ENCODE measurements at regions not wholly inside any gene's neighbourhood (a gene's known extent, or its start where the extent isn't known, plus 50 kb on each side); places are given as distances from the start of the nearest gene placed in this dataset.
"Not testable (repeated sequence)": the region's sequence is repeated elsewhere in the genome, so short reads cannot be mapped to it uniquely, and the experiment has no call there.

DNA sequence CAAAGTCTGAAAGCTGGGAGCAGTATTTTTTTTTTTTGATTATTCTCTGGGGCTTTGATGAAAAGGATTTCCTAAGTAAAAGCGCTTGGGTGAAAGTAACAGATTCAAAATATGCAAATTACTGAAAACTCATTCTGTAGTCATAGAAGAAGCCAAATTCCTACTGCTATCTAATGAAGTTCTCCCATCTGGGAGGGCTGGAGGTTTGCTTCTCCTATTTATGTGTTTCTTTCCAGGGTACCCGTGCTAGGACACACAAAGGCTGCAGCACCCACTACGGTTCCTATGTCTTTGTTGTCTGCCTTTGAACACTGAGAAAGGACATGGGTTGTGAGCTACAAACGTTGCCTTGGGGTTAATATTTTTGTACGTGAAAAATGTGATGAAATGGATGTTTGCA lies 324.7 kb upstream of the KAZN start:
- H3K79me2 ChIP-seq (ENCODE audit: low read length) = no peaks in the 10 kb centered on the region
- no peaks in the 10 kb centered on the region for H3F3A ChIP-seq (ENCODE audit: low read length, unreplicated experiment)
- H3K9ac ChIP-seq (ENCODE audit: low read length) = no peak overlapping the region
- intact Hi-C loops (cut with micrococcal nuclease) = no loop called here
- H3K27ac ChIP-seq (ENCODE audit: low read length) = no peak overlapping the region
- no peaks in the 10 kb centered on the region for H3K9me3 ChIP-seq (ENCODE audit: low read length)
- H3K9me2 ChIP-seq (replicated peaks; ENCODE audit: low read length) = no peaks in the 10 kb centered on the region
- no peak overlapping the region for H3K4me3 ChIP-seq (ENCODE audit: low read length)
- H2AFZ ChIP-seq (ENCODE audit: low read length) = no peak overlapping the region
- ATAC-seq = no peak
- POLR2A ChIA-PET (ENCODE audit: unreplicated experiment) = no interaction called here
- DNase-seq = no peak
- BruUV-seq (replicated peaks) = no TSS peak
- no peaks in the 10 kb centered on the region for H4K20me1 ChIP-seq (ENCODE audit: low read length)
- CTCF ChIA-PET = no interaction called here
- H3K36me3 ChIP-seq (ENCODE audit: low read depth, low read length) = no peaks in the 10 kb centered on the region
- H3K27me3 ChIP-seq (ENCODE audit: low read length) = no peaks in the 10 kb centered on the region
- no peak overlapping the region for H3K4me2 ChIP-seq (ENCODE audit: low read length)
- TF ChIP-seq, protein P1, sequence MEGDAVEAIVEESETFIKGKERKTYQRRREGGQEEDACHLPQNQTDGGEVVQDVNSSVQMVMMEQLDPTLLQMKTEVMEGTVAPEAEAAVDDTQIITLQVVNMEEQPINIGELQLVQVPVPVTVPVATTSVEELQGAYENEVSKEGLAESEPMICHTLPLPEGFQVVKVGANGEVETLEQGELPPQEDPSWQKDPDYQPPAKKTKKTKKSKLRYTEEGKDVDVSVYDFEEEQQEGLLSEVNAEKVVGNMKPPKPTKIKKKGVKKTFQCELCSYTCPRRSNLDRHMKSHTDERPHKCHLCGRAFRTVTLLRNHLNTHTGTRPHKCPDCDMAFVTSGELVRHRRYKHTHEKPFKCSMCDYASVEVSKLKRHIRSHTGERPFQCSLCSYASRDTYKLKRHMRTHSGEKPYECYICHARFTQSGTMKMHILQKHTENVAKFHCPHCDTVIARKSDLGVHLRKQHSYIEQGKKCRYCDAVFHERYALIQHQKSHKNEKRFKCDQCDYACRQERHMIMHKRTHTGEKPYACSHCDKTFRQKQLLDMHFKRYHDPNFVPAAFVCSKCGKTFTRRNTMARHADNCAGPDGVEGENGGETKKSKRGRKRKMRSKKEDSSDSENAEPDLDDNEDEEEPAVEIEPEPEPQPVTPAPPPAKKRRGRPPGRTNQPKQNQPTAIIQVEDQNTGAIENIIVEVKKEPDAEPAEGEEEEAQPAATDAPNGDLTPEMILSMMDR (conservative IDR thresholded peaks at IDR 0.05; ENCODE audit: low read depth, low read length) = no peak
- TF ChIP-seq EZH2phosphoT487 (IDR thresholded peaks at IDR 0.05; ENCODE audit: borderline replicate concordance, low read length) (no peak), EZH2 (IDR thresholded peaks at IDR 0.05; ENCODE audit: low read length, unreplicated experiment) (no peak)
- H3K4me1 ChIP-seq (ENCODE audit: insufficient read depth, low read length) = no peaks in the 10 kb centered on the region

DNA sequence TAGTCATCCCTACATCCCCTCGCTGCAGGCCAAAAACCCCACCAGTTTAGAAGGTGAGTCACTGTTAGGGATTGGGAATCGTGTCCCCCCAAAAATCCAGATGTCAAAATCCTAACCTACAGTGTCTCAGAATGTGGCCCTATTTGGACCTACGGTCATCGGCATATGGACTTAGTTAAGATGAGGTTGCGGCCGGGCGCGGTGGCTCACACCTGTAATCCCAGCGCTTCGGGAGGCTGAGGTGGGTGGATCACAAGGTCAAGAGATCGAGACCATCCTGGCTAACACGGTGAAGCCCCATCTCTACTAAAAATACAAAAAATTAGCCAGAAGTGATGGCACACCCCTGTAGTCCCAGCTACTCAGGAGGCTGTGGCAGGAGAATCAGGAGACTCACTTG lies 318.6 kb upstream of the KAZN start:
- BruUV-seq (replicated peaks); DNase-seq; H2AFZ ChIP-seq (ENCODE audit: low read length); H3F3A ChIP-seq (ENCODE audit: low read length, unreplicated experiment); H3K27ac ChIP-seq (ENCODE audit: low read length); CTCF ChIA-PET; H3K4me2 ChIP-seq (ENCODE audit: low read length); H3K79me2 ChIP-seq (ENCODE audit: low read length); POLR2A ChIA-PET (ENCODE audit: unreplicated experiment); H3K9me2 ChIP-seq (replicated peaks; ENCODE audit: low read length); H3K27me3 ChIP-seq (ENCODE audit: low read length); intact Hi-C loops (cut with micrococcal nuclease); ATAC-seq; H4K20me1 ChIP-seq (ENCODE audit: low read length); H3K9ac ChIP-seq (ENCODE audit: low read length); H3K9me3 ChIP-seq (ENCODE audit: low read length); H3K36me3 ChIP-seq (ENCODE audit: low read depth, low read length); H3K4me3 ChIP-seq (ENCODE audit: low read length): not testable (repeated sequence)
- H3K4me1 ChIP-seq (ENCODE audit: insufficient read depth, low read length) = peaks cover 13% of the 10 kb centered on the region

DNA sequence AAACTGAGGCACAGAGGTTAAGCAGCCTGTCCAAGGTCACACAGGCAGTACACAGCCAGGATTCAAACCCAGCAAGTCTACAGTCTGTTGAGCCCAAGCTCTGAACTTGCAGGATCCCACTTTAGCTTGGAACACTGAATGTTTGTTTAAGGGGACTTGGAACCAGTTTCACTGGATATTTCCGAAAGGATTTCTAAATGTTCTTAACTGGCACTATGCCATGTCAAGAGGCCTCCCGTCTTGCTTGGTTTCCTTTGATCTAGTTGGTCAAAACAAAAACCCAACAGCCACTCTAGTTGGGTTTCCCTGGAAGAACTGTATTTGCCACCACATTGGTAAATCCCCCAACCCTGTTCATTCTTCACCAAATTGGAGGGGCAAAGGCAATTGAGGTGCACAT lies 317.6 kb upstream of the KAZN start:
- no TSS peak for BruUV-seq (replicated peaks)
- no peak for ATAC-seq
- no peak overlapping the region for H2AFZ ChIP-seq (ENCODE audit: low read length)
- no peak overlapping the region for H3K9ac ChIP-seq (ENCODE audit: low read length)
- no peak overlapping the region for H3K4me2 ChIP-seq (ENCODE audit: low read length)
- intact Hi-C loops (cut with micrococcal nuclease) = no loop called here
- no peaks in the 10 kb centered on the region for H3F3A ChIP-seq (ENCODE audit: low read length, unreplicated experiment)
- H3K36me3 ChIP-seq (ENCODE audit: low read depth, low read length) = no peaks in the 10 kb centered on the region
- TF ChIP-seq EZH2phosphoT487 (IDR thresholded peaks at IDR 0.05; ENCODE audit: borderline replicate concordance, low read length) (no peak), EZH2 (IDR thresholded peaks at IDR 0.05; ENCODE audit: low read length, unreplicated experiment) (no peak)
- TF ChIP-seq, protein P1 (conservative IDR thresholded peaks at IDR 0.05; ENCODE audit: low read depth, low read length) = no peak
- H3K79me2 ChIP-seq (ENCODE audit: low read length) = no peaks in the 10 kb centered on the region
- H3K4me1 ChIP-seq (ENCODE audit: insufficient read depth, low read length) = peaks cover 13% of the 10 kb centered on the region
- no peaks in the 10 kb centered on the region for H4K20me1 ChIP-seq (ENCODE audit: low read length)
- H3K27me3 ChIP-seq (ENCODE audit: low read length) = no peaks in the 10 kb centered on the region
- H3K4me3 ChIP-seq (ENCODE audit: low read length) = no peak overlapping the region
- no peaks in the 10 kb centered on the region for H3K9me2 ChIP-seq (replicated peaks; ENCODE audit: low read length)
- POLR2A ChIA-PET (ENCODE audit: unreplicated experiment) = no interaction called here
- H3K27ac ChIP-seq (ENCODE audit: low read length) = no peak overlapping the region
- CTCF ChIA-PET = no interaction called here
- DNase-seq = no peak
- no peaks in the 10 kb centered on the region for H3K9me3 ChIP-seq (ENCODE audit: low read length)
